Aorta (tissue), 5 donors: ENCODE measurements at regions not wholly inside any gene's neighbourhood (a gene's known extent, or its start where the extent isn't known, plus 50 kb on each side); places are given as distances from the start of the nearest gene placed in this dataset.
A peak's percentile ranks its signal among the peaks of the same experiment; 100 is the strongest.

Experiments used
- ATAC-seq: fragments of 200-7000 bp; cut with Tn5 transposase; one replicate; pipeline ENCODE4 v1.9.1; 2022; ENCODE audit warnings: moderate library complexity; ENCODE audit not compliant: low FRiP score
- DNase-seq, 2 donors: peaks; one replicate each; pipeline ENCODE4 v3.0.0-alpha.2; 2020
- H3K27ac ChIP-seq, 2 donors: one replicate each; pipeline ENCODE4 v1.5.1; 2013; ENCODE audit warnings: low read length in 2 of 2, mild to moderate bottlenecking in 2 of 2, moderate library complexity in 2 of 2, control low read depth in 1 of 2, inconsistent platforms in 1 of 2, low read depth in 1 of 2
- H3K27me3 ChIP-seq, 2 donors: one replicate each; pipeline ENCODE4 v1.6.1; 2013; ENCODE audit warnings: control low read depth in 1 of 2, low read length in 1 of 2, mild to moderate bottlenecking in 1 of 2, moderate library complexity in 1 of 2; ENCODE audit not compliant: insufficient read depth in 2 of 2, control insufficient read depth in 1 of 2
- H3K36me3 ChIP-seq, 2 donors: one replicate each; pipeline ENCODE4 v1.6.1; 2013; ENCODE audit warnings: control low read depth in 1 of 2, low read length in 1 of 2, mild to moderate bottlenecking in 1 of 2; ENCODE audit not compliant: insufficient read depth in 2 of 2, control insufficient read depth in 1 of 2
- H3K4me1 ChIP-seq, 2 donors: one replicate each; pipeline ENCODE4 v1.6.1; 2013; ENCODE audit warnings: low read length in 2 of 2, control low read depth in 1 of 2, mild to moderate bottlenecking in 1 of 2, moderate library complexity in 1 of 2; ENCODE audit not compliant: insufficient read depth in 2 of 2, control insufficient read depth in 1 of 2
- H3K4me3 ChIP-seq, 2 donors: one replicate each; pipeline ENCODE4 v1.5.1; 2013; ENCODE audit warnings: low read length in 2 of 2, control low read depth in 1 of 2, mild to moderate bottlenecking in 1 of 2
- H3K9me3 ChIP-seq: one replicate; pipeline ENCODE4 v1.6.1; 2013; ENCODE audit warnings: mild to moderate bottlenecking, low read length; ENCODE audit not compliant: control insufficient read depth
- WGBS, 2 donors: extraction: QIAGEN DNeasy Blood & Tissue Kit; methylation state at CpG; one replicate each; pipeline ENCODE4 v1.1.7; 2013; 5-methylcytosine and 5-hydroxymethylcytosine counted together
- intact Hi-C, 2 donors: fragments of 100-400 bp; cut with DNase I; formaldehyde crosslinking; loops; one replicate each; pipeline versions ENCODE4 v1.14.2 to v1.15.0; 2022
- donor health status: healthy with polysubstance abuse.
- donor health status: Bipolar disorder and iron deficiency.
- donor health status: DM: no; HTN: no; CAD: no.
- donor health status: DM: no; HTN: no; CAD: no.
- donor health status: DM: yes; HTN: yes; CAD: no.

DNA sequence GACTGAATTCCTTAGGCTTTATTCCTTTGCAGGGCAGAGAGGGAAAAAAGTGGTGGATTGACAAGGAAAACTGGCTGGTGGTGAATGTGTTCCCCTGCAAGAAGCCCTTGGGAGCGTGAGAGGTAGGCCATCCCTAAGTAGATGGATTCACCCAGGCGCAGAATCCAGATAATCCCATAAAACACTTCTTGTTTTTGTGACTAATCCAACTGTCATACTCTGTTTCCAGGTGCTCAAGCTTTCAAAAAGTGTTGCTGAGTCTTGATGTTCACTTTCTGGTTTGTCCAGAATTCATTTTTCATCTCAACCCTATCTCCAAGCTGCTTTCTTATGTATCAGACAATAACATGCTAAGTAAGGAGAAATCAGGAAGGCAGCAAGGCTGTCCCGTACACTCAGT, 250.8 kb upstream of the HABP2 start:
- no peak overlapping the region for H3K27ac ChIP-seq
- WGBS, 2 donors: 92% methylated on average over 3 of the region's 3 CpGs
- H3K27me3 ChIP-seq: no peaks in the 10 kb centered on the region
- ATAC-seq (no peak), DNase-seq (no peak)
- intact Hi-C loops: no loop called here
- no peaks in the 10 kb centered on the region for H3K36me3 ChIP-seq
- H3K4me1 ChIP-seq: no peaks in the 10 kb centered on the region
- H3K9me3 ChIP-seq: no peaks in the 10 kb centered on the region
- H3K4me3 ChIP-seq: no peak overlapping the region

DNA sequence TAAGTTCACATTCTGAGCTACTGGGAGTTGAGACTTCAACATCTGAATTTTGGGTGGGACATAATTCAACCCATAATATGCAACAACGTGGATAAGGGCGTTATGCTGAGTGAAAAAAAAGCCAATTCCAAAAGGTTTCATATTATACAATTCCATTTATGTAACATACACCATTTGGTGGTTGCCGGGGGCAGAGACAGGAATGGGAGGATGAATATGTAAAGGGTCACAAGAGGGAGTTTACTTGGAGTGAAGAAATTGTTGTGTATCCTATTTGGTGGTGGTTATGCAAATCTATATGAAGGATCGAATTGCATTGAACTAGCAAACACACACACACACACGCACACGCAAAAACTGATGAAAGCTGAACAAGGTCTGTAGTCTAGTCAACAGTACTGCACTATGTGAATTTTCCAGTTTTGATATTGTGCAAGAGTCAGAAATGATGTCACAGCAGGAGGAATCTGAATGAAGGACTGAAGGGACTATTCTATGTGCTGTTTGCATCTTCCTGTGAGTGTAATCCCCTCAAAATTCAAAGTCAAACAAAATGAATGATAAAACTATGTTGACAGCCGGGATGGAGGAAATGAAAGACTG, 249.2 kb upstream of the HABP2 start:
- ATAC-seq (no peak), DNase-seq (no peak)
- no peaks in the 10 kb centered on the region for H3K4me1 ChIP-seq
- H3K4me3 ChIP-seq: no peak overlapping the region
- H3K36me3 ChIP-seq: no peaks in the 10 kb centered on the region
- no peaks in the 10 kb centered on the region for H3K9me3 ChIP-seq
- H3K27ac ChIP-seq: no peak overlapping the region
- intact Hi-C loops: no loop called here
- WGBS, 2 donors: 90% methylated on average over 7 of the region's 7 CpGs
- H3K27me3 ChIP-seq: no peaks in the 10 kb centered on the region

DNA sequence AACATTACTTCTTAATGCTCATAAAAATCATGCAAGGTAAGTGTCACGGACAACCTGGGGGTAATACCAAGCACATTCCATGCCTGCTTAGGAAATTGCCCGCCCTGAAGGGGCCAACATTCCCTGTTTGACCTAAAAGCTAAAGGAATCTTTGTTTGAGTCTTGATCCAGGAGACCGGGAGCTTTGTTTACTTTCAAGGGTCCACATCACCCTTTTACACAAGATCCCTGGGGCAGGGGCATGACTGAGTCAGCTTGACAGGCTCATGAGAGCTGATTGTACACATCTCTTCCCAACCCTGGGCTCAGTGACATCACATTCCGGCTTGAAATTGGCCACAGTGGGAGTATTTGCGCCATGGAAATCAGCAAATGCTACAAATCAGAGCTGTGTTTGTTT, 248.1 kb upstream of the HABP2 start:
- DNase-seq (no peak), ATAC-seq (no peak)
- Histone ChIP-seq H3K4me1 (no peaks in the 10 kb centered on the region), H3K4me3 (no peak overlapping the region), H3K27ac (no peak overlapping the region), H3K27me3 (no peaks in the 10 kb centered on the region), H3K36me3 (no peaks in the 10 kb centered on the region), H3K9me3 (no peaks in the 10 kb centered on the region)
- WGBS, 2 donors: 86 to 87% methylated on average over 5 of the region's 5 CpGs
- intact Hi-C loops: no loop called here

DNA sequence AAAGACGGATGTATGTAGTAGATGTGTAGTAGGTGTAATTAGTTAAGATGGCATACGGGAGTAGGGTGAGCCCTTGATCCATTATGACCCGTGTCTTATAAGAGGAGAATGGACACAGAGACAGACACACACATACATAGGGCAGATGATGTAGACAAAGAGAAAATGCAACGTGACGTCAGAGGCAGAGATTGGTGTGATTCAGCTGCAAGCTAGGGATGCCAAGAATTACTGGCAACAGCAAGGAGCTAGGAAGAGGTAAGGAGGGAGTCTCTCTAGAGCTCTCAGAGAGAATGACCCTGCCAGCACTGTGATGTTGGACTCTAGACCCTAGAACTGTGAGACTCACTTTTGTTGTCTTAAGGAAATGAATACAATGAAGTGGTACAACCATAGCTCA, 247.0 kb upstream of the HABP2 start:
- H3K4me3 ChIP-seq: no peak overlapping the region
- H3K27me3 ChIP-seq: no peaks in the 10 kb centered on the region
- H3K4me1 ChIP-seq: no peaks in the 10 kb centered on the region
- DNase-seq: no peak
- 49% methylated on average over 5 of the region's 5 CpGs for WGBS, 2 donors
- no peaks in the 10 kb centered on the region for H3K36me3 ChIP-seq
- ATAC-seq: peak; percentile 55
- H3K9me3 ChIP-seq: no peaks in the 10 kb centered on the region
- no peak overlapping the region for H3K27ac ChIP-seq
- intact Hi-C loops: no loop called here

DNA sequence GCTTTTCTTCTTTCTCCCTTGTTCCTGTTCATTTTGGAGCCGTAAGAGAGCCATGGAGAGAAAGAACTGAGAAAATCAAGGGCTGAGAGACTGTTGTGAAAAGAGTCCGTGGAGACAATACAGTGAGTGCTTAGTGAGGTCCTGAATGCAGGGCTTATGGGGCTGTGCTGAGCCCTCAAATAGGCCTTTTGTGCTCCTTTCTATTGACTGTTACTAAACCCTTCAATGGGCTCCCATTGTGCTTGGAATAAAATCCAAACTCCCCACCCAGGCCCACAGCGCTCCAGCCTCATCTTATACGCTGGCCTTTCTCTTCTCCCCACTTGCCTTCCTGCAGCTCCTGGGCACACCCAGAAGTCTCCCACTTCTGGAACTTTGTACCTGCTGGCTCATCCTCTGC, 243.1 kb upstream of the HABP2 start:
- Histone ChIP-seq H3K36me3 (no peaks in the 10 kb centered on the region), H3K27ac (no peak overlapping the region), H3K4me1 (no peaks in the 10 kb centered on the region), H3K27me3 (no peaks in the 10 kb centered on the region), H3K4me3 (no peak overlapping the region), H3K9me3 (peaks cover 1% of the 10 kb centered on the region)
- intact Hi-C loops: no loop called here
- WGBS, 2 donors: 95 to 97% methylated on average over 4 of the region's 4 CpGs
- DNase-seq: no peak
- ATAC-seq: no peak

DNA sequence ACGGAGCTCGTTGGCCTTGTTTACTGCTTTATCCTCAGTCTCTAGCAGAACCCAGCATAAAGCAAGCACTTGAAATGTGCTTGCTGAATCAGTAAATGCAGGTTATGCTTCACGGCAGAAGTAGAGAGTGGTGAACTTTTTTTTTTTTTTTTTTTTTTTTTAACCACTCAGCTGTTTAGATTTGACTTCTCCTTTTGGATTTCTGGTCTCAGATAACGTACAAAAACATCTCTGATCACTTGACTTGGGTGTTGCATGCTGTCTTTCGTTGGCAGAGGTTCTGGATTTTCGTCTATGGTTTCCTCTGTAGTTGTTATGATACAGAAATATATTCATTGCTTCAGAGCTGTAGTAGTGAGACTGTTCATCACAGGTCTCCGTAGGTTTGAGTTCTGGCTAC, 242.5 kb upstream of the HABP2 start:
- no peaks in the 10 kb centered on the region for H3K27me3 ChIP-seq
- ATAC-seq: no peak
- intact Hi-C loops: no loop called here
- 66 to 76% methylated on average over 7 of the region's 7 CpGs for WGBS, 2 donors
- H3K4me3 ChIP-seq: no peak overlapping the region
- H3K27ac ChIP-seq: no peak overlapping the region
- no peaks in the 10 kb centered on the region for H3K4me1 ChIP-seq
- H3K36me3 ChIP-seq: no peaks in the 10 kb centered on the region
- DNase-seq: no peak
- H3K9me3 ChIP-seq: peaks cover 1% of the 10 kb centered on the region

DNA sequence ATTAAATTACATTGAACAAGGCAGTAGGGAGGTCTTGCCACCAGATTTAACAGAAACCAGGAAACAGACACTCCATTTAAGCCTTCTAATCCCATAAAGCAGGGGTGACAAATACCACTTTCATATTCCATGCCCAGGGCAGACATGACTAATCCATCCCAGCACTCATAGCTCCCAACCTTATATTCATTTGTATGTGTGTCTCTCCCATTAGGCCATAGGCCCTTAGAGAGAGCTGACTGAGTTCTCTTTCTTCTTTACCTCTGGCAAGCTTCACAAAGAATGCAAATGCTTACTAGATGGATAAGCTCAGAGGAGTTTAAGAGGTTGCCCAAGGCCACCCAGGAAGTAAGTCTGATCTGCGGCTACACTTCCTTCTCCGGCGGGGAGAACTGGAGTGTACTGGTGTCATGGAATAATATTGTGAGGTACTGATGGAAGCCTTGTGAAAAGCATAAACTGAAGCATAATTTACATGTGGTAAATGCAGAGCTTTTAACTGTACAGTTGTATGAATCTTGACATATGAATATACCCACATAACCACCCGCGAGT, 239.7 kb upstream of the HABP2 start:
- Histone ChIP-seq H3K4me3 (no peak overlapping the region), H3K27me3 (no peaks in the 10 kb centered on the region), H3K36me3 (no peaks in the 10 kb centered on the region), H3K27ac (no peak overlapping the region), H3K9me3 (peaks cover 1% of the 10 kb centered on the region), H3K4me1 (no peaks in the 10 kb centered on the region)
- 97% methylated on average over 5 of the region's 5 CpGs for WGBS, 2 donors
- DNase-seq (no peak), ATAC-seq (no peak)
- intact Hi-C loops: no loop called here

DNA sequence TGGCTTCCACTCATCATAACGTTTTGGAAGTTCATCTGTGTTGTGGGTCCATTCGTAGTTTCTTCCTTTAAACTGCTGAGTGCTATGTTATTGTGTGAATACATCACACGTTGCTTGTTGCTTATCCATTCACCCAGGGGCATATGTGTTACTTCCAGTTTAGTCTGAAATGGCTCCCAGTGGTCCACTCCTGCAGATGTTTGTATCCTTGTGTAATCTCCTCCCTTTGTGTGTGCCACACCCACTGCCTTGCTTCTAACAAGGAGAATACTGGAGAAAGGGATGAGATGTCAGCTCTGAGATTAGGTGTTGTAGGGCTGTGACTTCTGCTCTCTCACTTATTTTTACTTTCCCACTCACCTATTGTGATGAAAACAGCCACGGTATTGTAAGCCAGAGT, 239.1 kb upstream of the HABP2 start:
- no peak overlapping the region for H3K27ac ChIP-seq
- DNase-seq (no peak), ATAC-seq (no peak)
- WGBS, 2 donors: 81% methylated on average over 4 of the region's 4 CpGs
- H3K27me3 ChIP-seq: no peaks in the 10 kb centered on the region
- no peak overlapping the region for H3K4me3 ChIP-seq
- H3K9me3 ChIP-seq: peaks cover 1% of the 10 kb centered on the region
- intact Hi-C loops: no loop called here
- no peaks in the 10 kb centered on the region for H3K36me3 ChIP-seq
- no peaks in the 10 kb centered on the region for H3K4me1 ChIP-seq

DNA sequence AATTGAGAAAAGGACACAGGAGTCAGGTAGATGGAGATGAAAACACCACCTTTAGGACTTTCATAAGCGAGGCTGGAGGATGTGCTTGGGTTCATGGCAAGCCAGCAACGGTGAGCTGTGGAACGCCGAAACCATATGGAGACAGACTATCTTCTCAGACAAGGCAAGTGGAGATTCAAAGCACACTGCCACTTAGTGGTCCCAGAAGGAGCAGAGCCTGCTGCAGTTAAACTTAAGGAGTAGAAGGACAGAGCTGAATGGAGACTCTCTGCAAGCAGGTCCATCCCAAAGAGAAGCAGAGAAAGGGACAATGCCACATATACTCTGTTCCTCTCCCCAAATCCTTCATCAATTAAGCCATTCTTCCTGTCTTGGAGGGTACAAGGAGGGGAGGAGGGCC, 236.3 kb upstream of the HABP2 start:
- intact Hi-C loops: no loop called here
- Histone ChIP-seq H3K4me3 (no peak overlapping the region), H3K27me3 (no peaks in the 10 kb centered on the region), H3K36me3 (no peaks in the 10 kb centered on the region), H3K27ac (no peak overlapping the region), H3K4me1 (no peaks in the 10 kb centered on the region), H3K9me3 (peaks cover 1% of the 10 kb centered on the region)
- 83 to 90% methylated on average over 4 of the region's 4 CpGs for WGBS, 2 donors
- ATAC-seq (no peak), DNase-seq (no peak)
